ENCODE measurements at regions not wholly inside any gene's neighbourhood (a gene's known extent, or its start where the extent isn't known, plus 50 kb on each side); places are given as distances from the start of the nearest gene placed in this dataset.
"Not testable (repeated sequence)": the region's sequence is repeated elsewhere in the genome, so short reads cannot be mapped to it uniquely, and the experiment has no call there.

- Histone ChIP-seq H3K36me3 (ENCODE audit: control insufficient read depth, insufficient read depth, low read length) (no peaks in the 10 kb centered on the region), H3K4me1 (ENCODE audit: control insufficient read depth, insufficient read depth, low read length) (peaks cover 17% of the 10 kb centered on the region), H3K27me3 (ENCODE audit: control insufficient read depth, insufficient read depth, low read length) (no peaks in the 10 kb centered on the region), H3K27ac (ENCODE audit: low read depth, low read length) (peak overlapping the region; percentile 74), H3K9me3 (ENCODE audit: control insufficient read depth, insufficient read depth, low read length) (no peaks in the 10 kb centered on the region), H3K4me3 (ENCODE audit: low read depth, low read length) (0 out of 2 replicates have a peak overlapping the region, but pooled peaks have one; percentile 4), H3K9ac (ENCODE audit: low read depth, low read length) (no peak overlapping the region)
Observed at GRCh38 chr2:185484602-185485001, 254.0 kb upstream of the FSIP2 start.

GRCh38 chr2:185502351-185502750 lies 236.3 kb upstream of the FSIP2 start:
- Histone ChIP-seq H3K36me3 (ENCODE audit: control insufficient read depth, insufficient read depth, low read length) (no peaks in the 10 kb centered on the region), H3K4me3 (ENCODE audit: low read depth, low read length) (no peak overlapping the region), H3K27ac (ENCODE audit: low read depth, low read length) (no peak overlapping the region), H3K9me3 (ENCODE audit: control insufficient read depth, insufficient read depth, low read length) (peaks cover 4% of the 10 kb centered on the region; the same call in 1 of the 2 replicates), H3K4me1 (ENCODE audit: control insufficient read depth, insufficient read depth, low read length) (no peaks in the 10 kb centered on the region), H3K9ac (ENCODE audit: low read depth, low read length) (no peak overlapping the region), H3K27me3 (ENCODE audit: control insufficient read depth, insufficient read depth, low read length) (no peaks in the 10 kb centered on the region)

GRCh38 chr2:185507719-185508118 lies 230.9 kb upstream of the FSIP2 start:
- no peak overlapping the region for H3K4me3 ChIP-seq (ENCODE audit: low read depth, low read length)
- no peaks in the 10 kb centered on the region for H3K27me3 ChIP-seq (ENCODE audit: control insufficient read depth, insufficient read depth, low read length)
- no peaks in the 10 kb centered on the region for H3K36me3 ChIP-seq (ENCODE audit: control insufficient read depth, insufficient read depth, low read length)
- no peaks in the 10 kb centered on the region for H3K4me1 ChIP-seq (ENCODE audit: control insufficient read depth, insufficient read depth, low read length)
- no peak overlapping the region for H3K9ac ChIP-seq (ENCODE audit: low read depth, low read length)
- no peak overlapping the region for H3K27ac ChIP-seq (ENCODE audit: low read depth, low read length)
- H3K9me3 ChIP-seq (ENCODE audit: control insufficient read depth, insufficient read depth, low read length), result peaks cover 21% of the 10 kb centered on the region

GRCh38 chr2:185510060-185510459 lies 228.5 kb upstream of the FSIP2 start:
- H3K9me3 ChIP-seq (ENCODE audit: control insufficient read depth, insufficient read depth, low read length), result peaks cover 17% of the 10 kb centered on the region
- no peak overlapping the region for H3K9ac ChIP-seq (ENCODE audit: low read depth, low read length)

GRCh38 chr2:185511925-185512324 lies 226.7 kb upstream of the FSIP2 start:
- H3K4me1 ChIP-seq (ENCODE audit: control insufficient read depth, insufficient read depth, low read length), result no peaks in the 10 kb centered on the region
- no peak overlapping the region for H3K9ac ChIP-seq (ENCODE audit: low read depth, low read length)
- H3K9me3 ChIP-seq (ENCODE audit: control insufficient read depth, insufficient read depth, low read length), result peaks cover 17% of the 10 kb centered on the region
- H3K4me3 ChIP-seq (ENCODE audit: low read depth, low read length), result no peak overlapping the region
- no peak overlapping the region for H3K27ac ChIP-seq (ENCODE audit: low read depth, low read length)
- no peaks in the 10 kb centered on the region for H3K27me3 ChIP-seq (ENCODE audit: control insufficient read depth, insufficient read depth, low read length)
- no peaks in the 10 kb centered on the region for H3K36me3 ChIP-seq (ENCODE audit: control insufficient read depth, insufficient read depth, low read length)

More at GRCh38 chr2:185510060-185510459, 228.5 kb upstream of the FSIP2 start:
- no peaks in the 10 kb centered on the region for H3K36me3 ChIP-seq (ENCODE audit: control insufficient read depth, insufficient read depth, low read length)
- no peaks in the 10 kb centered on the region for H3K27me3 ChIP-seq (ENCODE audit: control insufficient read depth, insufficient read depth, low read length)
- no peaks in the 10 kb centered on the region for H3K4me1 ChIP-seq (ENCODE audit: control insufficient read depth, insufficient read depth, low read length)
- no peak overlapping the region for H3K27ac ChIP-seq (ENCODE audit: low read depth, low read length)
- no peak overlapping the region for H3K4me3 ChIP-seq (ENCODE audit: low read depth, low read length)

- no peaks in the 10 kb centered on the region for H3K27me3 ChIP-seq (ENCODE audit: control insufficient read depth, insufficient read depth, low read length)
- H3K9ac ChIP-seq (ENCODE audit: low read depth, low read length), result no peak overlapping the region
- H3K4me3 ChIP-seq (ENCODE audit: low read depth, low read length), result no peak overlapping the region
- H3K36me3 ChIP-seq (ENCODE audit: control insufficient read depth, insufficient read depth, low read length), result no peaks in the 10 kb centered on the region
- H3K27ac ChIP-seq (ENCODE audit: low read depth, low read length), result no peak overlapping the region
- H3K9me3 ChIP-seq (ENCODE audit: control insufficient read depth, insufficient read depth, low read length), result no peaks in the 10 kb centered on the region
- H3K4me1 ChIP-seq (ENCODE audit: control insufficient read depth, insufficient read depth, low read length), result no peaks in the 10 kb centered on the region
Observed at GRCh38 chr2:185522472-185522871, 216.1 kb upstream of the FSIP2 start.

GRCh38 chr2:185524242-185524641 lies 214.4 kb upstream of the FSIP2 start:
- not testable (repeated sequence) for H3K9ac ChIP-seq (ENCODE audit: low read depth, low read length); H3K4me1 ChIP-seq (ENCODE audit: control insufficient read depth, insufficient read depth, low read length); H3K27me3 ChIP-seq (ENCODE audit: control insufficient read depth, insufficient read depth, low read length); H3K36me3 ChIP-seq (ENCODE audit: control insufficient read depth, insufficient read depth, low read length); H3K27ac ChIP-seq (ENCODE audit: low read depth, low read length); H3K9me3 ChIP-seq (ENCODE audit: control insufficient read depth, insufficient read depth, low read length); H3K4me3 ChIP-seq (ENCODE audit: low read depth, low read length)

GRCh38 chr2:185526161-185526560 lies 212.4 kb upstream of the FSIP2 start:
- Histone ChIP-seq H3K27me3 (ENCODE audit: control insufficient read depth, insufficient read depth, low read length) (no peaks in the 10 kb centered on the region), H3K36me3 (ENCODE audit: control insufficient read depth, insufficient read depth, low read length) (no peaks in the 10 kb centered on the region), H3K4me1 (ENCODE audit: control insufficient read depth, insufficient read depth, low read length) (peaks cover 5% of the 10 kb centered on the region; the same call in 1 of the 2 replicates), H3K27ac (ENCODE audit: low read depth, low read length) (no peak overlapping the region), H3K9ac (ENCODE audit: low read depth, low read length) (no peak overlapping the region), H3K4me3 (ENCODE audit: low read depth, low read length) (no peak overlapping the region), H3K9me3 (ENCODE audit: control insufficient read depth, insufficient read depth, low read length) (no peaks in the 10 kb centered on the region)

GRCh38 chr2:185531721-185532120 lies 206.9 kb upstream of the FSIP2 start:
- Histone ChIP-seq H3K4me1 (ENCODE audit: control insufficient read depth, insufficient read depth, low read length) (peaks cover 16% of the 10 kb centered on the region; the same call in 1 of the 2 replicates), H3K9me3 (ENCODE audit: control insufficient read depth, insufficient read depth, low read length) (no peaks in the 10 kb centered on the region), H3K27ac (ENCODE audit: low read depth, low read length) (no peak overlapping the region), H3K36me3 (ENCODE audit: control insufficient read depth, insufficient read depth, low read length) (no peaks in the 10 kb centered on the region), H3K27me3 (ENCODE audit: control insufficient read depth, insufficient read depth, low read length) (no peaks in the 10 kb centered on the region), H3K4me3 (ENCODE audit: low read depth, low read length) (no peak overlapping the region), H3K9ac (ENCODE audit: low read depth, low read length) (no peak overlapping the region)

GRCh38 chr2:185537689-185538088 lies 200.9 kb upstream of the FSIP2 start:
- no peak overlapping the region; the same call in 1 of the 2 replicates for H3K4me3 ChIP-seq (ENCODE audit: low read depth, low read length)
- peak overlapping the region; percentile 45 for H3K27ac ChIP-seq (ENCODE audit: low read depth, low read length)
- H3K4me1 ChIP-seq (ENCODE audit: control insufficient read depth, insufficient read depth, low read length), result peaks cover 48% of the 10 kb centered on the region
- no peaks in the 10 kb centered on the region for H3K27me3 ChIP-seq (ENCODE audit: control insufficient read depth, insufficient read depth, low read length)
- H3K9me3 ChIP-seq (ENCODE audit: control insufficient read depth, insufficient read depth, low read length), result no peaks in the 10 kb centered on the region
- H3K9ac ChIP-seq (ENCODE audit: low read depth, low read length), result no peak overlapping the region
- H3K36me3 ChIP-seq (ENCODE audit: control insufficient read depth, insufficient read depth, low read length), result no peaks in the 10 kb centered on the region

- Histone ChIP-seq H3K4me3 (ENCODE audit: low read depth, low read length) (no peak overlapping the region), H3K9me3 (ENCODE audit: control insufficient read depth, insufficient read depth, low read length) (0 out of 2 replicates have a peak, but pooled peaks cover 6% of the 10 kb centered on the region), H3K4me1 (ENCODE audit: control insufficient read depth, insufficient read depth, low read length) (no peaks in the 10 kb centered on the region), H3K9ac (ENCODE audit: low read depth, low read length) (no peak overlapping the region), H3K27ac (ENCODE audit: low read depth, low read length) (no peak overlapping the region), H3K36me3 (ENCODE audit: control insufficient read depth, insufficient read depth, low read length) (no peaks in the 10 kb centered on the region), H3K27me3 (ENCODE audit: control insufficient read depth, insufficient read depth, low read length) (no peaks in the 10 kb centered on the region)
Observed at GRCh38 chr2:185567196-185567595, 171.4 kb upstream of the FSIP2 start.

- no peak overlapping the region for H3K27ac ChIP-seq (ENCODE audit: low read depth, low read length)
- no peaks in the 10 kb centered on the region for H3K36me3 ChIP-seq (ENCODE audit: control insufficient read depth, insufficient read depth, low read length)
- H3K9me3 ChIP-seq (ENCODE audit: control insufficient read depth, insufficient read depth, low read length), result 0 out of 2 replicates have a peak, but pooled peaks cover 6% of the 10 kb centered on the region
- H3K4me1 ChIP-seq (ENCODE audit: control insufficient read depth, insufficient read depth, low read length), result no peaks in the 10 kb centered on the region
- no peaks in the 10 kb centered on the region for H3K27me3 ChIP-seq (ENCODE audit: control insufficient read depth, insufficient read depth, low read length)
- no peak overlapping the region for H3K4me3 ChIP-seq (ENCODE audit: low read depth, low read length)
- no peak overlapping the region for H3K9ac ChIP-seq (ENCODE audit: low read depth, low read length)
Observed at GRCh38 chr2:185567940-185568339, 170.7 kb upstream of the FSIP2 start.
